NB4 (cell line): ENCODE measurements at regions not wholly inside any gene's neighbourhood (a gene's known extent, or its start where the extent isn't known, plus 50 kb on each side); places are given as distances from the start of the nearest gene placed in this dataset.

Source experiments
- CTCF ChIP-seq: IDR thresholded peaks from one replicate; pipeline ENCODE4 v1.5.1; 2012; ENCODE audit warnings: low read depth, low read length
- MYC ChIP-seq: IDR thresholded peaks from 2 replicates; pipeline ENCODE4 v1.6.1; 2011; ENCODE audit warnings: low read depth, low read length
- POLR2A ChIP-seq: IDR thresholded peaks from 2 replicates; pipeline ENCODE4 v1.6.1; 2011; ENCODE audit warnings: mild to moderate bottlenecking; ENCODE audit not compliant: insufficient read length; ENCODE audit errors: extremely low read depth

GRCh38 chrX:78527263-78527662, 131.9 kb downstream of the RTL3 start:
- no peak for TF ChIP-seq CTCF
- TF ChIP-seq POLR2A: no peak
- TF ChIP-seq MYC: no peak
